ENCODE measurements at regions not wholly inside any gene's neighbourhood (a gene's known extent, or its start where the extent isn't known, plus 50 kb on each side); places are given as distances from the start of the nearest gene placed in this dataset.

DNA sequence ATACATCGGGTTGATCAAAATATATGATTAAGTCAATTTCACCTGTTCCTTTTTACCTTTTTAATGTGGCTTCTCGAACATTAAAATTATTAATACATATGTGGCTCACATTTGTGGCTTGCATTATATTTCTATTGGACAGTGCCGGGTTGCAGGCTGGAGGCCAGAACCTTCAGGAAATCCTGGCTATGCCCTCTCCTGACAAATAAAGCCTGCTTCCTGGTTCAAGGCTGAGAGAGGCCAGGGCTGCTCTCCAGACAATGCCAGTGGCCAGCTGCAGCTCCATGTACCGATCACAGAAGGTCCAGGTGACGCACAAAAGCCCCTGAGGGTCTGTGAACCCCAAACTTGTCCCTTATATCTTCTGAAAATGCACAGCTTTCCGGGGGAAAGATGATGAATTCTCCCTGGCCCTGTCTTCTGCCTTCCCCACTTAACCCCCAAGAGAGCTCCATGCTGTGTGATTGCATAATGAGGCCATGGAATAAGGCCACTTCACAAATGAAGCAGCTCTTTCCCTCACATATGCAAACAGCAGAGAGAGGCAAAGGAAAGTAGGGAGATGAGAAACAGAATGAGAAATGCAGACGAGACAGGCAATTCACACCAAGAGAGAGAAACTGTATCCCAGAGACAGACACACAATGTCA, 241.2 kb downstream of the BCOR start:
- H3K27me3 ChIP-seq (replicated peaks; ENCODE audit: control insufficient read depth, insufficient read depth, low read length), result peaks cover 36% of the 10 kb centered on the region
- H3K4me3 ChIP-seq (ENCODE audit: low read length), result no peak overlapping the region
- H3K4me1 ChIP-seq (ENCODE audit: control insufficient read depth, insufficient read depth, low read length), result peaks cover 6% of the 10 kb centered on the region
- DNase-seq (ENCODE audit: low read depth), result no peak
- no peaks in the 10 kb centered on the region for H3K36me3 ChIP-seq (ENCODE audit: control insufficient read depth, insufficient read depth, low read length, severe bottlenecking)
- no peak overlapping the region for H3K9ac ChIP-seq (ENCODE audit: low read length)
- H3K9me3 ChIP-seq (ENCODE audit: control insufficient read depth, low read length), result peaks cover 3% of the 10 kb centered on the region

GRCh38 chrX:39857780-39858179, 240.0 kb downstream of the BCOR start:
- Histone ChIP-seq H3K4me1 (ENCODE audit: control insufficient read depth, insufficient read depth, low read length) (peaks cover 6% of the 10 kb centered on the region), H3K9me3 (ENCODE audit: control insufficient read depth, low read length) (peaks cover 9% of the 10 kb centered on the region), H3K27me3 (replicated peaks; ENCODE audit: control insufficient read depth, insufficient read depth, low read length) (peaks cover 30% of the 10 kb centered on the region), H3K36me3 (ENCODE audit: control insufficient read depth, insufficient read depth, low read length, severe bottlenecking) (no peaks in the 10 kb centered on the region), H3K4me3 (ENCODE audit: low read length) (no peak overlapping the region), H3K9ac (ENCODE audit: low read length) (no peak overlapping the region)
- no peak for DNase-seq (ENCODE audit: low read depth)

DNA sequence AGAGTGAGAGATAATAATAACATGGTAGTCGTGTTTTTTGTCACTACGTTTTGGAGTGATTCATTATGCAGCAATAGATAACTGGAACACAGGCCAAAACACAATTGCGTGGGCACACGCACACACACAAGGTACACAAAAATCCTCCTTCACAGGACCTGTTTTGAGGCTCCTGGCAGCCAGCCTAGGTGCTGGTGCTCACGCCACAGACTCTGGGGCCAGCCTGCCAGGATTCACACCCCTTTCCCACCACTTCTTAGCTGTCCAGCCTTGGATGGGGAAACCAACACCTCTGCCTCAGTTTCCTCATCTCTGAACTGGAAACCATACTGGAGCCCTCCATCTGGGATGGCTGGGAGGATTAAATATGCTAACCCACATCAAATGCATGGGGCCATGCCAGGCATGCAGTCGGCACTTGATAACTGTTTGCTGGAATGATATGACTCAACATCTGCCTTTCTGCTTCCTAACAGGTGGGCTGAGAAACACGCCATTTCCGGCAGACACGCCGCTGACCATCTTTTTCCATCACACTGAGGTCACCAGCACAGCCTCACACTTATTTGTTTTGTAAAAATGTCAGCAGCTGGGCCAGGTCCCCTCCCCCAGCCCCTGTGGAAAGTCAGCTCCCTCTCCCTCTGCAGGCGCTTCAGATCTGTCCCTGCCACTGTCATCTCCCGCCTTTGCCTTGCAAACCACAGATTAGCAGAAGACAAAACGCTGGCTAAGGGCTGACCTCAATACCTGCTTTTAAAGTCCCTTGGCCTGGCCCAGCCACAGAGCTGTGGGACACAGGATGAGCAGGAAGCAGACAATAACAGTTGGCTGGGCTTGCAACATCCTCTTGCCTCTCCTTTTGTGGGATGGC, 237.5 kb downstream of the BCOR start:
- Histone ChIP-seq H3K9me3 (ENCODE audit: control insufficient read depth, low read length) (peaks cover 21% of the 10 kb centered on the region), H3K27me3 (replicated peaks; ENCODE audit: control insufficient read depth, insufficient read depth, low read length) (peaks cover 38% of the 10 kb centered on the region), H3K36me3 (ENCODE audit: control insufficient read depth, insufficient read depth, low read length, severe bottlenecking) (no peaks in the 10 kb centered on the region), H3K4me3 (ENCODE audit: low read length) (no peak overlapping the region), H3K9ac (ENCODE audit: low read length) (no peak overlapping the region), H3K4me1 (ENCODE audit: control insufficient read depth, insufficient read depth, low read length) (peaks cover 6% of the 10 kb centered on the region)
- peak; percentile 4 for DNase-seq (ENCODE audit: low read depth)

GRCh38 chrX:39862963-39863362, 234.8 kb downstream of the BCOR start:
- Histone ChIP-seq H3K9me3 (ENCODE audit: control insufficient read depth, low read length) (peaks cover 23% of the 10 kb centered on the region), H3K4me1 (ENCODE audit: control insufficient read depth, insufficient read depth, low read length) (no peaks in the 10 kb centered on the region), H3K36me3 (ENCODE audit: control insufficient read depth, insufficient read depth, low read length, severe bottlenecking) (no peaks in the 10 kb centered on the region), H3K27me3 (replicated peaks; ENCODE audit: control insufficient read depth, insufficient read depth, low read length) (peaks cover 46% of the 10 kb centered on the region), H3K9ac (ENCODE audit: low read length) (no peak overlapping the region), H3K4me3 (ENCODE audit: low read length) (no peak overlapping the region)
- no peak for DNase-seq (ENCODE audit: low read depth)

DNA sequence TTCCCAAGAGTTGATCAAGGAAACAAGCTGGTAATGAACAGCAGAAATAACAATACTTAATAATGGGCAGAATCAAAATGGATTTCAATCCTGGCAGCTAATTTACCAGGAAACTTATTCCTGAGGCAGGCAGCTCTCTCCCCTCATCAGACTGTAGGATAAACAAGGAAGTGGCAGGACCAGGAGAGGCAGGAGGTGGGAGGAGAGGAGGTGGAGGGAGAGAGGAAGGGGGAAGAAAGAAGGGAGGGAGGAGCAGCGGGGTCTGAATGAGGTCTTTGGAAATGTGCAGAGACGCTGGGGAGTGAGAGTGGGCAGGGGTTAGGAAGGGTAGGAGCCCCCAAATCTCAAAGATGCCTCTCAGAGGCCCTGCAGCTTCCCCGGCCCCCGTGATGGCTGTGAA, 231.5 kb downstream of the BCOR start:
- H3K4me3 ChIP-seq (ENCODE audit: low read length), result no peak overlapping the region
- peaks cover 25% of the 10 kb centered on the region for H3K9me3 ChIP-seq (ENCODE audit: control insufficient read depth, low read length)
- no peaks in the 10 kb centered on the region for H3K4me1 ChIP-seq (ENCODE audit: control insufficient read depth, insufficient read depth, low read length)
- peaks cover 39% of the 10 kb centered on the region for H3K27me3 ChIP-seq (replicated peaks; ENCODE audit: control insufficient read depth, insufficient read depth, low read length)
- no peaks in the 10 kb centered on the region for H3K36me3 ChIP-seq (ENCODE audit: control insufficient read depth, insufficient read depth, low read length, severe bottlenecking)
- no peak overlapping the region for H3K9ac ChIP-seq (ENCODE audit: low read length)
- DNase-seq (ENCODE audit: low read depth), result no peak

DNA sequence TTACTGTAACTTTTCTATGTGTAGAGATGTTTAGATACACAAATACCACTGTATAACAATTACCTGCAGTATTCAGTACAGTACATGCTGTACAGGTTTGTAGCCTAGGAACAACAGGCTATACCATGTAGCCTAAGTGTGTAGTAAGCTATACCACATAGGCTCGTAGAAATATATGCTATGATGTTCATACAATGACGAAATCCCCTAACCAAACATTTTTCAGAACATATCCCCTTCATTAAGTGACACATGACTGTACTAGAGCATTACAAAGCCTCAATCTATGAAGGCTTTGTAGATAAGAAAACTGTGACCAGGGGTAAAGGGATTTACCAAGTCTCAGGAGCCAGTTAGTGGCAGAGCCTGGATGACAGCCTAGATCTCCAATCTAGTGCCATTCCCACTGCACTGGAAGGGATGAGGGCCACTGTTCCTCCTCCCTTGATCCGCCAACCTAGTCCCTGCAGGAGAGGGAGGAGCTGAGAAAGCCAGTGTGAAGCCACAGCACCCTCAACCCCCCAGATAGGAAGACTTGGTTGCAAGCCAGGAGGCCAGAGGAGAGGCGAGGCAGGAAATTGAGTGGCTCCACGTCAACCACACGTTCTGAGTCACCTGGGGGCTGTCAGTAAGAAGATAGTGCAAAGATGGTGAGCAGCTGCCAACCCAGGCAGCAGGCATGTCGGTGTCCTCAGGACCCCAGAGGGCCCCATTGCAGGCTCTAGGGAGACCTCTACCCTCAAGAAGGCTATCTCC, 227.7 kb downstream of the BCOR start:
- no peak for DNase-seq (ENCODE audit: low read depth)
- H3K4me3 ChIP-seq (ENCODE audit: low read length), result no peak overlapping the region
- H3K9ac ChIP-seq (ENCODE audit: low read length), result no peak overlapping the region
- no peaks in the 10 kb centered on the region for H3K36me3 ChIP-seq (ENCODE audit: control insufficient read depth, insufficient read depth, low read length, severe bottlenecking)
- H3K9me3 ChIP-seq (ENCODE audit: control insufficient read depth, low read length), result peaks cover 4% of the 10 kb centered on the region
- peaks cover 32% of the 10 kb centered on the region for H3K27me3 ChIP-seq (replicated peaks; ENCODE audit: control insufficient read depth, insufficient read depth, low read length)
- no peaks in the 10 kb centered on the region for H3K4me1 ChIP-seq (ENCODE audit: control insufficient read depth, insufficient read depth, low read length)

GRCh38 chrX:39871648-39872047, 226.1 kb downstream of the BCOR start:
- Histone ChIP-seq H3K4me1 (ENCODE audit: control insufficient read depth, insufficient read depth, low read length) (no peaks in the 10 kb centered on the region), H3K9ac (ENCODE audit: low read length) (no peak overlapping the region), H3K9me3 (ENCODE audit: control insufficient read depth, low read length) (peaks cover 4% of the 10 kb centered on the region), H3K27me3 (replicated peaks; ENCODE audit: control insufficient read depth, insufficient read depth, low read length) (peaks cover 40% of the 10 kb centered on the region), H3K4me3 (ENCODE audit: low read length) (no peak overlapping the region), H3K36me3 (ENCODE audit: control insufficient read depth, insufficient read depth, low read length, severe bottlenecking) (no peaks in the 10 kb centered on the region)
- no peak for DNase-seq (ENCODE audit: low read depth)

GRCh38 chrX:39873117-39873516, 224.6 kb downstream of the BCOR start:
- Histone ChIP-seq H3K4me1 (ENCODE audit: control insufficient read depth, insufficient read depth, low read length) (no peaks in the 10 kb centered on the region), H3K36me3 (ENCODE audit: control insufficient read depth, insufficient read depth, low read length, severe bottlenecking) (no peaks in the 10 kb centered on the region), H3K9me3 (ENCODE audit: control insufficient read depth, low read length) (peaks cover 1% of the 10 kb centered on the region), H3K9ac (ENCODE audit: low read length) (no peak overlapping the region), H3K27me3 (replicated peaks; ENCODE audit: control insufficient read depth, insufficient read depth, low read length) (peaks cover 40% of the 10 kb centered on the region), H3K4me3 (ENCODE audit: low read length) (no peak overlapping the region)
- DNase-seq (ENCODE audit: low read depth), result no peak

- Histone ChIP-seq H3K9me3 (ENCODE audit: control insufficient read depth, low read length) (no peaks in the 10 kb centered on the region), H3K27me3 (replicated peaks; ENCODE audit: control insufficient read depth, insufficient read depth, low read length) (peaks cover 37% of the 10 kb centered on the region), H3K36me3 (ENCODE audit: control insufficient read depth, insufficient read depth, low read length, severe bottlenecking) (no peaks in the 10 kb centered on the region), H3K4me3 (ENCODE audit: low read length) (no peak overlapping the region), H3K9ac (ENCODE audit: low read length) (no peak overlapping the region), H3K4me1 (ENCODE audit: control insufficient read depth, insufficient read depth, low read length) (no peaks in the 10 kb centered on the region)
- DNase-seq (ENCODE audit: low read depth), result no peak
Observed at GRCh38 chrX:39874202-39874816, 223.4 kb downstream of the BCOR start.

DNA sequence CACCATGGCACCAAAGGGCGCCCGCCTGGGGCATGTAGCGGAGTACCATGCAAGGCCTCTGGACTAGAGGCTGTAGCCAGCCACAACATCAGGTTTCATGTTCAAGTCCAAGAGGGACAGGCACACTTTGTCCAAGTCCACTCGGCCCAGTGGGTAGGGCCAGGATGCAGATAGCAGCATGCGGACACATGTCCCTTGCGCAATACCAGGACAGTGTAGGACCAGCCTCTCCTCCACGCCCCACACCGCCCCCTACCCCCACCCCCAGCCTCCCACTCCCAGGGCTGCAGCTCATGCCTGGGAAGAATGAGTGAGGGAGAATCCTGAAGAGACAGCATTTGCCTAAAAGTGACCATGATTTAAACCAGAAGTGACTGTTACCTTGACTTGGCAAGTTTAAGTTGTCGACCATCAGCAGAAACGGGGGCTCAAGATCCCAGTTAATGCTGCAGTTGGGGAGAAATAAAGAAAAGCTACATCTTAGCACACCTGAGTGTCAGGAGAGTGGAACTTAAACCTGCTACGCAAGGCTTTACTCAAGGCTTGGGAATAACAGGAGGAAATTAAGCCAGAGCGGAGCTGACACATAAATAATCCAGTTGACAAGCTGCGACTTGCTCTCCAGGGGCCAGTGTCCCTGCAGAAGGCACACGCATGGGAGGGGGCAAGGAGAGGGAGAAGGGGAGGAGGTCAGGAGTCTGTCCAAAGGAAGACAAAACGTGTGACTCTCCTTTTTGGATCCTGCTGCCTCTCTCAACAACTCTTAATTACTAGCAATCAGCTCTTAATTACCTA, 221.7 kb downstream of the BCOR start:
- Histone ChIP-seq H3K9ac (ENCODE audit: low read length) (no peak overlapping the region), H3K9me3 (ENCODE audit: control insufficient read depth, low read length) (no peaks in the 10 kb centered on the region), H3K27me3 (replicated peaks; ENCODE audit: control insufficient read depth, insufficient read depth, low read length) (peaks cover 33% of the 10 kb centered on the region), H3K4me3 (ENCODE audit: low read length) (no peak overlapping the region), H3K36me3 (ENCODE audit: control insufficient read depth, insufficient read depth, low read length, severe bottlenecking) (no peaks in the 10 kb centered on the region), H3K4me1 (ENCODE audit: control insufficient read depth, insufficient read depth, low read length) (no peaks in the 10 kb centered on the region)
- DNase-seq (ENCODE audit: low read depth), result no peak
